ENCODE measurements at regions not wholly inside any gene's neighbourhood (a gene's known extent, or its start where the extent isn't known, plus 50 kb on each side); places are given as distances from the start of the nearest gene placed in this dataset.

DNA sequence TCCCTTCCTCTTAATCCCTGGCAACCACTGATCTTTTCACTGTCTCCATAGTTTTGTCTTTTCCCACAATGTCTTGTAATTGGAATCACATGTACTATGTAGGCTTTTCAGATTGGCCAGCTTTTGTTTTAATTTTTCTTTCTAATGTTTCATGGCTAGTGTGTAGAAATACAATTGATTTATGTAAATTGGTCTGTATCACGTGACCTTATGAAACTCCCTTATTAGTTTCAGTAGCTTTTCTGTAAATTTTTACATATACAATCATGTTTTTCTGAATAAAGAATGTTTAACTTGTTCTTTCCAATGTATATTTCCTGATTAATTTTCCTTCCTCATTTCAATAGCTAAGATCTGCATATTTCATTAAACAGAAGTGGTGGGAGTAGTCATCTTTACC, 319.3 kb downstream of the MDFIC start:
- H3K4me2 ChIP-seq (ENCODE audit: low read length) = no peak overlapping the region
- no peaks in the 10 kb centered on the region for H3K27me3 ChIP-seq (ENCODE audit: insufficient read depth, low read depth, low read length)
- no peak overlapping the region for H3K4me3 ChIP-seq (ENCODE audit: low read length)
- no peaks in the 10 kb centered on the region for H3F3A ChIP-seq (ENCODE audit: insufficient read depth, low read length, poor library complexity, severe bottlenecking)
- no peak overlapping the region for H2AFZ ChIP-seq (ENCODE audit: low read depth, low read length)
- no peak for TF ChIP-seq SMC3 (conservative IDR thresholded peaks at IDR 0.05; ENCODE audit: poor library complexity)
- TF ChIP-seq RAD21 (conservative IDR thresholded peaks at IDR 0.05) = no peak
- TF ChIP-seq EP300 (conservative IDR thresholded peaks at IDR 0.05; ENCODE audit: poor library complexity, severe bottlenecking) = no peak
- TF ChIP-seq, protein P1, sequence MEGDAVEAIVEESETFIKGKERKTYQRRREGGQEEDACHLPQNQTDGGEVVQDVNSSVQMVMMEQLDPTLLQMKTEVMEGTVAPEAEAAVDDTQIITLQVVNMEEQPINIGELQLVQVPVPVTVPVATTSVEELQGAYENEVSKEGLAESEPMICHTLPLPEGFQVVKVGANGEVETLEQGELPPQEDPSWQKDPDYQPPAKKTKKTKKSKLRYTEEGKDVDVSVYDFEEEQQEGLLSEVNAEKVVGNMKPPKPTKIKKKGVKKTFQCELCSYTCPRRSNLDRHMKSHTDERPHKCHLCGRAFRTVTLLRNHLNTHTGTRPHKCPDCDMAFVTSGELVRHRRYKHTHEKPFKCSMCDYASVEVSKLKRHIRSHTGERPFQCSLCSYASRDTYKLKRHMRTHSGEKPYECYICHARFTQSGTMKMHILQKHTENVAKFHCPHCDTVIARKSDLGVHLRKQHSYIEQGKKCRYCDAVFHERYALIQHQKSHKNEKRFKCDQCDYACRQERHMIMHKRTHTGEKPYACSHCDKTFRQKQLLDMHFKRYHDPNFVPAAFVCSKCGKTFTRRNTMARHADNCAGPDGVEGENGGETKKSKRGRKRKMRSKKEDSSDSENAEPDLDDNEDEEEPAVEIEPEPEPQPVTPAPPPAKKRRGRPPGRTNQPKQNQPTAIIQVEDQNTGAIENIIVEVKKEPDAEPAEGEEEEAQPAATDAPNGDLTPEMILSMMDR (IDR thresholded peaks at IDR 0.05; ENCODE audit: poor library complexity, severe bottlenecking) = no peak
- TF ChIP-seq EZH2 (IDR thresholded peaks at IDR 0.05; ENCODE audit: borderline replicate concordance, insufficient read depth, low read length, poor library complexity, severe bottlenecking) = no peak
- TF ChIP-seq TAF1 (IDR thresholded peaks at IDR 0.05; ENCODE audit: low read depth) = no peak
- TF ChIP-seq, protein P2, sequence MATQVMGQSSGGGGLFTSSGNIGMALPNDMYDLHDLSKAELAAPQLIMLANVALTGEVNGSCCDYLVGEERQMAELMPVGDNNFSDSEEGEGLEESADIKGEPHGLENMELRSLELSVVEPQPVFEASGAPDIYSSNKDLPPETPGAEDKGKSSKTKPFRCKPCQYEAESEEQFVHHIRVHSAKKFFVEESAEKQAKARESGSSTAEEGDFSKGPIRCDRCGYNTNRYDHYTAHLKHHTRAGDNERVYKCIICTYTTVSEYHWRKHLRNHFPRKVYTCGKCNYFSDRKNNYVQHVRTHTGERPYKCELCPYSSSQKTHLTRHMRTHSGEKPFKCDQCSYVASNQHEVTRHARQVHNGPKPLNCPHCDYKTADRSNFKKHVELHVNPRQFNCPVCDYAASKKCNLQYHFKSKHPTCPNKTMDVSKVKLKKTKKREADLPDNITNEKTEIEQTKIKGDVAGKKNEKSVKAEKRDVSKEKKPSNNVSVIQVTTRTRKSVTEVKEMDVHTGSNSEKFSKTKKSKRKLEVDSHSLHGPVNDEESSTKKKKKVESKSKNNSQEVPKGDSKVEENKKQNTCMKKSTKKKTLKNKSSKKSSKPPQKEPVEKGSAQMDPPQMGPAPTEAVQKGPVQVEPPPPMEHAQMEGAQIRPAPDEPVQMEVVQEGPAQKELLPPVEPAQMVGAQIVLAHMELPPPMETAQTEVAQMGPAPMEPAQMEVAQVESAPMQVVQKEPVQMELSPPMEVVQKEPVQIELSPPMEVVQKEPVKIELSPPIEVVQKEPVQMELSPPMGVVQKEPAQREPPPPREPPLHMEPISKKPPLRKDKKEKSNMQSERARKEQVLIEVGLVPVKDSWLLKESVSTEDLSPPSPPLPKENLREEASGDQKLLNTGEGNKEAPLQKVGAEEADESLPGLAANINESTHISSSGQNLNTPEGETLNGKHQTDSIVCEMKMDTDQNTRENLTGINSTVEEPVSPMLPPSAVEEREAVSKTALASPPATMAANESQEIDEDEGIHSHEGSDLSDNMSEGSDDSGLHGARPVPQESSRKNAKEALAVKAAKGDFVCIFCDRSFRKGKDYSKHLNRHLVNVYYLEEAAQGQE (IDR thresholded peaks at IDR 0.05; ENCODE audit: borderline replicate concordance) = no peak
- TF ChIP-seq MXI1 (conservative IDR thresholded peaks at IDR 0.05; ENCODE audit: poor library complexity, severe bottlenecking) = no peak
- TF ChIP-seq POLR2AphosphoS5 (IDR thresholded peaks at IDR 0.05) = no peak
- no peaks in the 10 kb centered on the region for H3K36me3 ChIP-seq (ENCODE audit: insufficient read depth, low read length)
- H3K79me2 ChIP-seq (replicated peaks; ENCODE audit: insufficient read depth, low read length) = no peaks in the 10 kb centered on the region
- H4K20me1 ChIP-seq (ENCODE audit: insufficient read depth) = no peaks in the 10 kb centered on the region
- no peaks in the 10 kb centered on the region for H3K9me3 ChIP-seq (ENCODE audit: low read length)
- no peak overlapping the region for H3K9ac ChIP-seq (ENCODE audit: low read length)
- H3K9me2 ChIP-seq (ENCODE audit: insufficient read depth, low read length) = no peaks in the 10 kb centered on the region
- no peak overlapping the region for H3K27ac ChIP-seq (ENCODE audit: low read length)

DNA sequence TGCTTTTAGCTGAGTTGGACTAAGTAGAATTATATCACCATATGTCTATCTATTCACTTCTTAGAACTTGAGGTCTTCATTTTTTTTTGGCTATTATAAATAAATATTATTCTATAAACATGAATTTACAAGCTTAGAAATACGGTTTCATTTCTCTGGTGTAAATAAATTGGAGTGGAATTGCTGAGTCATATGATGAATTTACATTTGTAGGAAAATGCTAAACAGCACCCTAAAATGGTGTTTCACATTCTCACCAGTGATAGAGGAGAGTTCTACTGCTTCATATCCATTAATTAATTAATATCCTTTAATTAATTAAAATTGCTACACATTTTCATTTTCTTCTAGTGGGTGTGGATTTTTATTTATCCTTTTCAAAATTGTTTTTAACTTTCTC, 318.3 kb downstream of the MDFIC start:
- no peaks in the 10 kb centered on the region for H3K79me2 ChIP-seq (replicated peaks; ENCODE audit: insufficient read depth, low read length)
- H3K27me3 ChIP-seq (ENCODE audit: insufficient read depth, low read depth, low read length) = no peaks in the 10 kb centered on the region
- no peaks in the 10 kb centered on the region for H4K20me1 ChIP-seq (ENCODE audit: insufficient read depth)
- H3K9me3 ChIP-seq (ENCODE audit: low read length) = no peaks in the 10 kb centered on the region
- no peak overlapping the region for H3K4me2 ChIP-seq (ENCODE audit: low read length)
- no peak for TF ChIP-seq SMC3 (conservative IDR thresholded peaks at IDR 0.05; ENCODE audit: poor library complexity)
- no peak overlapping the region for H3K4me3 ChIP-seq (ENCODE audit: low read length)
- H3F3A ChIP-seq (ENCODE audit: insufficient read depth, low read length, poor library complexity, severe bottlenecking) = no peaks in the 10 kb centered on the region
- no peaks in the 10 kb centered on the region for H3K9me2 ChIP-seq (ENCODE audit: insufficient read depth, low read length)
- H2AFZ ChIP-seq (ENCODE audit: low read depth, low read length) = no peak overlapping the region
- no peak overlapping the region for H3K27ac ChIP-seq (ENCODE audit: low read length)
- no peaks in the 10 kb centered on the region for H3K36me3 ChIP-seq (ENCODE audit: insufficient read depth, low read length)
- H3K9ac ChIP-seq (ENCODE audit: low read length) = no peak overlapping the region

DNA sequence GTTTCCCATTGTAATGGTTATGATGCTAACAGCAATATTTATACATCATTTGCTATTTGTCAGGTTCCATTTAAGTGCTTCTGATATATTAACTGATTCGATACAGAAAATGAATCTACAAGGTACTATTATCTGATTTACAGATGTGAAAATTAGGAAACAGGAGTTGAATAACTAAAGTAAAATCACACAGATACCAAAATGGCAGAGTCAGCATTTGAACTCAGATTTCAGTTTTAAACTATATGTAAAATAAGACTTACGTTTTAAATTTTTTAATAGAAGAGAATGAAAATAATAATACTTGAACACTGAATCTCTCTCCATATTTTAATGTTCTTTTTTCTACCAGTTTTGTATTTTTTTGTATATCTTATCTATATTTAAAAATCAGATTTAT, 313.2 kb downstream of the MDFIC start:
- Histone ChIP-seq H3K4me2 (ENCODE audit: low read length) (no peak overlapping the region), H3K79me2 (replicated peaks; ENCODE audit: insufficient read depth, low read length) (no peaks in the 10 kb centered on the region), H3F3A (ENCODE audit: insufficient read depth, low read length, poor library complexity, severe bottlenecking) (no peaks in the 10 kb centered on the region), H3K4me3 (ENCODE audit: low read length) (no peak overlapping the region), H3K9ac (ENCODE audit: low read length) (no peak overlapping the region), H3K9me2 (ENCODE audit: insufficient read depth, low read length) (no peaks in the 10 kb centered on the region), H4K20me1 (ENCODE audit: insufficient read depth) (no peaks in the 10 kb centered on the region), H3K9me3 (ENCODE audit: low read length) (no peaks in the 10 kb centered on the region), H3K27me3 (ENCODE audit: insufficient read depth, low read depth, low read length) (no peaks in the 10 kb centered on the region), H3K36me3 (ENCODE audit: insufficient read depth, low read length) (no peaks in the 10 kb centered on the region), H3K27ac (ENCODE audit: low read length) (no peak overlapping the region), H2AFZ (ENCODE audit: low read depth, low read length) (no peak overlapping the region)
- TF ChIP-seq MXI1 (conservative IDR thresholded peaks at IDR 0.05; ENCODE audit: poor library complexity, severe bottlenecking) = no peak
- TF ChIP-seq, protein P1 (IDR thresholded peaks at IDR 0.05; ENCODE audit: poor library complexity, severe bottlenecking) = no peak
- no peak for TF ChIP-seq POLR2AphosphoS5 (IDR thresholded peaks at IDR 0.05)
- no peak for TF ChIP-seq EZH2 (IDR thresholded peaks at IDR 0.05; ENCODE audit: borderline replicate concordance, insufficient read depth, low read length, poor library complexity, severe bottlenecking)
- TF ChIP-seq, protein P2 (IDR thresholded peaks at IDR 0.05; ENCODE audit: borderline replicate concordance) = no peak
- TF ChIP-seq EP300 (conservative IDR thresholded peaks at IDR 0.05; ENCODE audit: poor library complexity, severe bottlenecking) = no peak
- TF ChIP-seq TAF1 (IDR thresholded peaks at IDR 0.05; ENCODE audit: low read depth) = no peak
- no peak for TF ChIP-seq RAD21 (conservative IDR thresholded peaks at IDR 0.05)
- no peak for TF ChIP-seq SMC3 (conservative IDR thresholded peaks at IDR 0.05; ENCODE audit: poor library complexity)

Measured in neural cell (in vitro differentiated cells).